Thymus (tissue), 11 donors: ENCODE measurements at regions not wholly inside any gene's neighbourhood (a gene's known extent, or its start where the extent isn't known, plus 50 kb on each side); places are given as distances from the start of the nearest gene placed in this dataset.

Experiments used
- DNase-seq, 9 donors: peaks; one replicate each; pipeline ENCODE4 v3.0.0-alpha.2; 2013; ENCODE audit warnings: low spot score in 9 of 9, low read depth in 6 of 9, missing footprints in 1 of 9
- H3K27ac ChIP-seq, 2 donors: one replicate each; pipeline ENCODE4 v1.5.1; 2013; ENCODE audit warnings: control low read depth in 1 of 2, low read depth in 1 of 2, low read length in 1 of 2, mild to moderate bottlenecking in 1 of 2, moderate library complexity in 1 of 2
- H3K27me3 ChIP-seq, 2 donors: one replicate each; pipeline ENCODE4 v1.5.1; 2013; ENCODE audit warnings: low read length in 1 of 2; ENCODE audit not compliant: control insufficient read depth in 2 of 2, insufficient read depth in 1 of 2
- H3K36me3 ChIP-seq, 2 donors: one replicate each; pipeline ENCODE4 v1.5.1; 2013; ENCODE audit warnings: low read length in 1 of 2, mild to moderate bottlenecking in 1 of 2, moderate library complexity in 1 of 2; ENCODE audit not compliant: control insufficient read depth in 2 of 2, insufficient read depth in 2 of 2
- H3K4me1 ChIP-seq, 2 donors: one replicate each; pipeline ENCODE4 v1.5.1; 2013; ENCODE audit warnings: low read length in 2 of 2; ENCODE audit not compliant: control insufficient read depth in 2 of 2, insufficient read depth in 2 of 2
- H3K4me3 ChIP-seq, 2 donors: one replicate each; pipeline ENCODE4 v1.5.1; 2013; ENCODE audit warnings: low read length in 2 of 2, control low read depth in 1 of 2, mild to moderate bottlenecking in 1 of 2
- H3K9me3 ChIP-seq, 2 donors: one replicate each; pipeline ENCODE4 v1.5.1; 2013; ENCODE audit warnings: low read length in 1 of 2, mild to moderate bottlenecking in 1 of 2; ENCODE audit not compliant: control insufficient read depth in 2 of 2, insufficient read depth in 1 of 2
- WGBS: extraction: QIAGEN DNeasy Blood & Tissue Kit; methylation state at CpG from one replicate; pipeline ENCODE4 v1.1.7; 2013; 5-methylcytosine and 5-hydroxymethylcytosine counted together
- donor health status: healthy.

GRCh38 chr10:4306871-4307270 lies 519.1 kb upstream of the AKR1E2 start:
- Histone ChIP-seq H3K27ac (no peak overlapping the region), H3K27me3 (no peaks in the 10 kb centered on the region), H3K4me1 (no peaks in the 10 kb centered on the region), H3K9me3 (no peaks in the 10 kb centered on the region), H3K4me3 (no peak overlapping the region), H3K36me3 (no peaks in the 10 kb centered on the region)
- 94% methylated on average over 3 of the region's 3 CpGs for WGBS
- no peak for DNase-seq

- no peaks in the 10 kb centered on the region for H3K27me3 ChIP-seq
- H3K9me3 ChIP-seq, result no peaks in the 10 kb centered on the region
- H3K4me1 ChIP-seq, result no peaks in the 10 kb centered on the region
- 98% methylated on average over 5 of the region's 5 CpGs for WGBS
- H3K4me3 ChIP-seq, result no peak overlapping the region
- no peaks in the 10 kb centered on the region for H3K36me3 ChIP-seq
- DNase-seq, result no peak
- no peak overlapping the region for H3K27ac ChIP-seq
Observed at GRCh38 chr10:4303045-4303444, 518.0 kb upstream of the KLF6 start.

GRCh38 chr10:4301291-4302045 lies 516.5 kb upstream of the KLF6 start:
- Histone ChIP-seq H3K27ac (no peak overlapping the region), H3K4me3 (no peak overlapping the region), H3K9me3 (no peaks in the 10 kb centered on the region), H3K27me3 (no peaks in the 10 kb centered on the region), H3K36me3 (no peaks in the 10 kb centered on the region), H3K4me1 (no peaks in the 10 kb centered on the region)
- 77% methylated on average over 6 of the region's 6 CpGs for whole genome bisulfite sequencing
- DNase-seq, result no peak

- H3K9me3 ChIP-seq, result no peaks in the 10 kb centered on the region
- 98% methylated on average over 5 of the region's 5 CpGs for WGBS
- H3K4me3 ChIP-seq, result no peak overlapping the region
- no peaks in the 10 kb centered on the region for H3K27me3 ChIP-seq
- H3K27ac ChIP-seq, result no peak overlapping the region
- DNase-seq, result no peak
- no peaks in the 10 kb centered on the region for H3K4me1 ChIP-seq
- no peaks in the 10 kb centered on the region for H3K36me3 ChIP-seq
Observed at GRCh38 chr10:4296161-4296560, 511.2 kb upstream of the KLF6 start.

- whole genome bisulfite sequencing, result 97% methylated on average over 16 of the region's 16 CpGs
- Histone ChIP-seq H3K36me3 (no peaks in the 10 kb centered on the region), H3K9me3 (no peaks in the 10 kb centered on the region), H3K4me3 (no peak overlapping the region), H3K27ac (no peak overlapping the region), H3K4me1 (no peaks in the 10 kb centered on the region), H3K27me3 (no peaks in the 10 kb centered on the region)
- DNase-seq, result no peak
Observed at GRCh38 chr10:4294996-4295792, 510.2 kb upstream of the KLF6 start.

GRCh38 chr10:4294271-4294670 lies 509.3 kb upstream of the KLF6 start:
- H3K4me1 ChIP-seq, result no peaks in the 10 kb centered on the region
- 98% methylated on average over 5 of the region's 5 CpGs for WGBS
- H3K9me3 ChIP-seq, result no peaks in the 10 kb centered on the region

GRCh38 chr10:4291990-4292389 lies 507.0 kb upstream of the KLF6 start:
- no peak overlapping the region for H3K4me3 ChIP-seq
- H3K27me3 ChIP-seq, result no peaks in the 10 kb centered on the region
- no peaks in the 10 kb centered on the region for H3K9me3 ChIP-seq
- no peak for DNase-seq
- H3K4me1 ChIP-seq, result no peaks in the 10 kb centered on the region
- no peak overlapping the region for H3K27ac ChIP-seq
- H3K36me3 ChIP-seq, result no peaks in the 10 kb centered on the region
- 87% methylated on average over 6 of the region's 6 CpGs for WGBS

More at GRCh38 chr10:4294271-4294670, 509.3 kb upstream of the KLF6 start:
- no peak for DNase-seq
- Histone ChIP-seq H3K27ac (no peak overlapping the region), H3K36me3 (no peaks in the 10 kb centered on the region), H3K4me3 (no peak overlapping the region), H3K27me3 (no peaks in the 10 kb centered on the region)

GRCh38 chr10:4285121-4285520 lies 500.1 kb upstream of the KLF6 start:
- H3K4me1 ChIP-seq, result peaks cover 0 to 9% of the 10 kb centered on the region in 2 donors
- no peak overlapping the region for H3K4me3 ChIP-seq
- no peak overlapping the region for H3K27ac ChIP-seq
- DNase-seq, result peak in 1 of 9 donors; percentile 25
- no peaks in the 10 kb centered on the region for H3K36me3 ChIP-seq
- WGBS, result 54% methylated on average over 6 of the region's 6 CpGs
- H3K27me3 ChIP-seq, result no peaks in the 10 kb centered on the region
- no peaks in the 10 kb centered on the region for H3K9me3 ChIP-seq

GRCh38 chr10:4283846-4284610 lies 499.0 kb upstream of the KLF6 start:
- Histone ChIP-seq H3K27ac (peak overlapping the region in 1 of 2 donors; percentile 4), H3K4me1 (peaks cover 0 to 9% of the 10 kb centered on the region in 2 donors), H3K27me3 (no peaks in the 10 kb centered on the region), H3K36me3 (no peaks in the 10 kb centered on the region), H3K4me3 (no peak overlapping the region), H3K9me3 (no peaks in the 10 kb centered on the region)
- 93% methylated on average over 7 of the region's 7 CpGs for WGBS
- no peak for DNase-seq
